ENCODE measurements at regions not wholly inside any gene's neighbourhood (a gene's known extent, or its start where the extent isn't known, plus 50 kb on each side); places are given as distances from the start of the nearest gene placed in this dataset.

- no peak overlapping the region for H3K4me3 Mint-ChIP-seq
- no peaks in the 10 kb centered on the region for H3K27me3 ChIP-seq (ENCODE audit: control insufficient read depth, insufficient read depth, low read length, poor library complexity, severe bottlenecking)
- no peaks in the 10 kb centered on the region for H3K4me1 Mint-ChIP-seq
- H3K9me3 ChIP-seq (ENCODE audit: control insufficient read depth, low read length) = peaks cover 14% of the 10 kb centered on the region
- H3K4me3 ChIP-seq (ENCODE audit: low read length) = no peak overlapping the region
- H3K36me3 Mint-ChIP-seq (ENCODE audit: low read depth) = no peaks in the 10 kb centered on the region
- H3K27me3 Mint-ChIP-seq (ENCODE audit: insufficient read depth) = peaks cover 3% of the 10 kb centered on the region
- no peak overlapping the region for H3K9ac ChIP-seq (ENCODE audit: extremely low read depth, low read length, poor library complexity, severe bottlenecking)
- H3K27ac Mint-ChIP-seq = no peak overlapping the region
- no peaks in the 10 kb centered on the region for H3K4me1 ChIP-seq (ENCODE audit: control insufficient read depth, insufficient read depth, low read length)
- DNase-seq = no peak
- H3K27ac ChIP-seq (ENCODE audit: low read depth, low read length) = no peak overlapping the region
- TF ChIP-seq, protein P1, sequence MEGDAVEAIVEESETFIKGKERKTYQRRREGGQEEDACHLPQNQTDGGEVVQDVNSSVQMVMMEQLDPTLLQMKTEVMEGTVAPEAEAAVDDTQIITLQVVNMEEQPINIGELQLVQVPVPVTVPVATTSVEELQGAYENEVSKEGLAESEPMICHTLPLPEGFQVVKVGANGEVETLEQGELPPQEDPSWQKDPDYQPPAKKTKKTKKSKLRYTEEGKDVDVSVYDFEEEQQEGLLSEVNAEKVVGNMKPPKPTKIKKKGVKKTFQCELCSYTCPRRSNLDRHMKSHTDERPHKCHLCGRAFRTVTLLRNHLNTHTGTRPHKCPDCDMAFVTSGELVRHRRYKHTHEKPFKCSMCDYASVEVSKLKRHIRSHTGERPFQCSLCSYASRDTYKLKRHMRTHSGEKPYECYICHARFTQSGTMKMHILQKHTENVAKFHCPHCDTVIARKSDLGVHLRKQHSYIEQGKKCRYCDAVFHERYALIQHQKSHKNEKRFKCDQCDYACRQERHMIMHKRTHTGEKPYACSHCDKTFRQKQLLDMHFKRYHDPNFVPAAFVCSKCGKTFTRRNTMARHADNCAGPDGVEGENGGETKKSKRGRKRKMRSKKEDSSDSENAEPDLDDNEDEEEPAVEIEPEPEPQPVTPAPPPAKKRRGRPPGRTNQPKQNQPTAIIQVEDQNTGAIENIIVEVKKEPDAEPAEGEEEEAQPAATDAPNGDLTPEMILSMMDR (conservative IDR thresholded peaks at IDR 0.05) = no peak
- H3K36me3 ChIP-seq (ENCODE audit: control insufficient read depth, insufficient read depth, low read length) = no peaks in the 10 kb centered on the region
- 83 to 85% methylated on average over 1 to 2 of the region's 2 CpGs for WGBS, 2 experiments (ENCODE audit: insufficient coverage in 1 of 2, insufficient read length in 1 of 2)
- H3K9me3 Mint-ChIP-seq = peaks cover 3% of the 10 kb centered on the region
Measured at GRCh38 chr20:55158446-55158845, 683.1 kb downstream of the DOK5 start.

DNA sequence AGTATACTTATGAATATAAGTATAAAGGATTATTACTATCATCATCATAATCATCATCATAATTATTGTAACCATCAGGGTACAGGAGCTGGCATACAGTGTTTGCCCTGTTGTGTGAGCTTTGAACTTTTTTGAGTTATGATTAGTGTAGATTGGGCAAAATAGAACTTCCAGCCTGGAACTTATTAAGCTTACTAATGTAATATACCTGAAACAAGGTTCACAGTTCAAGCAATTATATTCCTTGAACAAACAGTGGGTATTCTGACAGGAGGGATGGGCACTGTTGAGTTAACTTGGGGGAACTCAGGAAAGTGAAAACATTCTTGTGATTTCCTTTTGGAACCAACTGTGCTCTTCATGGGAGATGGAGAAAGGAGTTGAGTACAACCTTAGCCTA lies 680.0 kb downstream of the DOK5 start:
- no peaks in the 10 kb centered on the region for H3K4me1 ChIP-seq (ENCODE audit: control insufficient read depth, insufficient read depth, low read length)
- TF ChIP-seq, protein P1 (conservative IDR thresholded peaks at IDR 0.05) = no peak
- Mint-ChIP-seq H3K4me1 (no peaks in the 10 kb centered on the region), H3K36me3 (ENCODE audit: low read depth) (no peaks in the 10 kb centered on the region), H3K4me3 (no peak overlapping the region), H3K9me3 (peaks cover 7% of the 10 kb centered on the region), H3K27ac (no peak overlapping the region), H3K27me3 (ENCODE audit: insufficient read depth) (peaks cover 3% of the 10 kb centered on the region)
- H3K4me3 ChIP-seq (ENCODE audit: low read length) = no peak overlapping the region
- peaks cover 25% of the 10 kb centered on the region for H3K9me3 ChIP-seq (ENCODE audit: control insufficient read depth, low read length)
- no peak for DNase-seq
- H3K27ac ChIP-seq (ENCODE audit: low read depth, low read length) = no peak overlapping the region
- no peaks in the 10 kb centered on the region for H3K27me3 ChIP-seq (ENCODE audit: control insufficient read depth, insufficient read depth, low read length, poor library complexity, severe bottlenecking)
- no peaks in the 10 kb centered on the region for H3K36me3 ChIP-seq (ENCODE audit: control insufficient read depth, insufficient read depth, low read length)
- H3K9ac ChIP-seq (ENCODE audit: extremely low read depth, low read length, poor library complexity, severe bottlenecking) = no peak overlapping the region

DNA sequence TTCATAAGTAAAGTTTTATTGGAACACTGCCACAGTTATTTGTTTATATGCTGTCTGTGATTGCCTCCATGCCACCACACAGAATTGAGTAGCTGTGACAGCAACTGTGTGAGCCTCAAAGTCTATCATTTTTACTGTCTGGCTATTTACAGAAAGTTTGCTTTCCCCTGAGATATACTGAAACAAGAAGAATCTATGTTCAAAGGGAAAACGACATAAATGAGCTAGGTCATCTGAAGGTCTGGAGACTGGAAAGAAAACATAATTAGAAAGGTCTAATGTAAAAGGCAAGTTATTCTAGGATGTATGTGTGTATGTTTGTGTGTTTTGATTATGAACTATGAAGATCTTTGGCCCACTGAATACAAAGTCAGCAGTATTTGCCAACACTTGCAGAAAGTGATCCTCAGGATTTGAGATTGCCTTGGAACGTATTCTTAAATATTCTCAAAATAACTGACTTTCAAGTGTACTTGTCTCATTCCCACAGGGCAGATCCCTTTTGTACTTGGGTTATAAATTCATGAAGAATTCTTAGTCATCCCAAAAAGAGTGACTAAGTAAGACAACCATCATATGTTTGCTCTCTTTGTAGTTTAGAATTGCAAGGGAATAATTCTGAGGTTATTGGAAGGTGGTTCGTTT lies 677.7 kb downstream of the DOK5 start:
- no peak overlapping the region for H3K27ac Mint-ChIP-seq
- Histone ChIP-seq H3K27me3 (ENCODE audit: control insufficient read depth, insufficient read depth, low read length, poor library complexity, severe bottlenecking) (no peaks in the 10 kb centered on the region), H3K9me3 (ENCODE audit: control insufficient read depth, low read length) (peaks cover 29% of the 10 kb centered on the region), H3K4me1 (ENCODE audit: control insufficient read depth, insufficient read depth, low read length) (no peaks in the 10 kb centered on the region), H3K9ac (ENCODE audit: extremely low read depth, low read length, poor library complexity, severe bottlenecking) (no peak overlapping the region), H3K27ac (ENCODE audit: low read depth, low read length) (no peak overlapping the region), H3K4me3 (ENCODE audit: low read length) (no peak overlapping the region), H3K36me3 (ENCODE audit: control insufficient read depth, insufficient read depth, low read length) (no peaks in the 10 kb centered on the region)
- no peak overlapping the region for H3K4me3 Mint-ChIP-seq
- peaks cover 7% of the 10 kb centered on the region for H3K9me3 Mint-ChIP-seq
- H3K4me1 Mint-ChIP-seq = no peaks in the 10 kb centered on the region
- 42 to 64% methylated on average over 1 to 2 of the region's 3 CpGs for WGBS, 2 experiments (ENCODE audit: insufficient coverage in 1 of 2, insufficient read length in 1 of 2)
- DNase-seq = no peak
- peaks cover 3% of the 10 kb centered on the region for H3K27me3 Mint-ChIP-seq (ENCODE audit: insufficient read depth)
- TF ChIP-seq, protein P1 (conservative IDR thresholded peaks at IDR 0.05) = no peak
- H3K36me3 Mint-ChIP-seq (ENCODE audit: low read depth) = no peaks in the 10 kb centered on the region

Data from endodermal cell (in vitro differentiated cells).